Upper lobe of left lung (tissue), 6 donors: ENCODE measurements at regions not wholly inside any gene's neighbourhood (a gene's known extent, or its start where the extent isn't known, plus 50 kb on each side); places are given as distances from the start of the nearest gene placed in this dataset.

Source experiments
- ATAC-seq, 2 donors: fragments of 200-7000 bp; cut with Tn5 transposase; one replicate each; pipeline ENCODE4 v1.9.1; 2022; ENCODE audit warnings: mild to moderate bottlenecking in 2 of 2, moderate library complexity in 2 of 2; ENCODE audit not compliant: low FRiP score in 2 of 2
- DNase-seq, 2 donors: peaks; one replicate each; pipeline ENCODE4 v3.0.0-alpha.2; 2019 to 2020
- H3K27ac ChIP-seq, 4 donors: fragments of 200-600 bp; sonication (generic); one replicate each; pipeline ENCODE4 v1.5.1; 2016 to 2019
- H3K27me3 ChIP-seq, 4 donors: fragments of 200-600 bp; sonication (generic); one replicate each; pipeline ENCODE4 v1.5.1; 2017 to 2019
- H3K36me3 ChIP-seq, 4 donors: fragments of 200-600 bp; sonication (generic); one replicate each; pipeline ENCODE4 v1.5.1; 2016 to 2019
- H3K4me1 ChIP-seq, 4 donors: fragments of 200-600 bp; sonication (generic); one replicate each; pipeline ENCODE4 v1.5.1; 2018 to 2019
- H3K4me3 ChIP-seq, 4 donors: fragments of 200-600 bp; sonication (generic); one replicate each; pipeline ENCODE4 v1.5.1; 2017 to 2019; ENCODE audit warnings: mild to moderate bottlenecking in 2 of 4, moderate library complexity in 1 of 4
- H3K9me3 ChIP-seq, 4 donors: fragments of 200-600 bp; sonication (generic); one replicate each; pipeline ENCODE4 v1.5.1; 2018 to 2019
- EP300 ChIP-seq, 4 donors: sonication (generic); formaldehyde crosslinking; IDR thresholded peaks; one replicate each; pipeline ENCODE4 v1.5.1; 2017; ENCODE audit warnings: antibody characterized with exemption in 4 of 4, control low read depth in 2 of 4
- POLR2A ChIP-seq, 4 donors: fragments of 450-650 bp; IDR thresholded peaks; one replicate each; pipeline ENCODE4 v1.5.1; 2016 to 2017; ENCODE audit warnings: antibody characterized with exemption in 4 of 4, mild to moderate bottlenecking in 2 of 4
- POLR2AphosphoS5 ChIP-seq, 2 donors: sonication (generic); formaldehyde crosslinking; IDR thresholded peaks; one replicate each; pipeline ENCODE4 v1.5.1; 2017; ENCODE audit warnings: antibody characterized with exemption in 2 of 2
- WGBS, 2 donors: methylation state at CpG; one replicate each; pipeline ENCODE4 v1.1.5; 2017 to 2018; 5-methylcytosine and 5-hydroxymethylcytosine counted together
- TF ChIP-seq, protein P1 (sequence below), 6 experiments: fragments of 450-650 bp in 4 of 6; fragments of 200-600 bp in 2 of 6; sonication (generic) in 2 of 6; IDR thresholded peaks; one replicate each; pipeline ENCODE4 v1.5.1; 2016 to 2019; ENCODE audit warnings: antibody characterized with exemption in 6 of 6
- donor health status: DM: no; HTN: no; CAD: no; lungs with moderate emphysema.
- donor health status: DM: no; HTN: yes; CAD: no; lungs with severe emphysema.

DNA sequence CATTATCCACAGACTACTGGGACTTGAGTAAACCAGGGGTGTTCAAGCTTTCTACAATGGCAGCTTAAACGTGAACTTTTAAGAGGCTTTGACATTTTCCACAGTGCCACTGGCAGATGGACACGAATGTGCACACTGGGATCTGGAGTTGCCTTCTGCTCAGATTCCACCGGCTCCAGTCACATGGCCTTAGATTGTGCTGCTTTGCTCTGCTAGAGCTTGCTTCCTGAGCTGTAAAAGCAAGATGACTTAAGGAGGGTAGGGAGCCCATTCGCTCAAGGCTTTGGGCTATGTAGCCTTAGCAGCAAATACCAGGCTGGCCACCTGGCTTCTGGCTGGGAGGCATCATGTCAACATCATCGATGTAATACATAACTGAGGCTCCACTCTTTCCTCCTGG lies 436.9 kb downstream of the MED10 start:
- 87 to 92% methylated on average over 4 to 5 of the region's 5 CpGs for WGBS, 2 donors
- no peaks in the 10 kb centered on the region for H3K27me3 ChIP-seq
- H3K4me3 ChIP-seq, result no peak overlapping the region
- ATAC-seq (no peak), DNase-seq (no peak)
- no peaks in the 10 kb centered on the region for H3K36me3 ChIP-seq
- no peaks in the 10 kb centered on the region for H3K9me3 ChIP-seq
- peaks cover 0 to 8% (median 0%) of the 10 kb centered on the region in 4 donors for H3K4me1 ChIP-seq
- TF ChIP-seq EP300 (IDR thresholded peaks at IDR 0.05) (no peak), POLR2AphosphoS5 (IDR thresholded peaks at IDR 0.05) (no peak), POLR2A (IDR thresholded peaks at IDR 0.05) (no peak)
- TF ChIP-seq, protein P1, sequence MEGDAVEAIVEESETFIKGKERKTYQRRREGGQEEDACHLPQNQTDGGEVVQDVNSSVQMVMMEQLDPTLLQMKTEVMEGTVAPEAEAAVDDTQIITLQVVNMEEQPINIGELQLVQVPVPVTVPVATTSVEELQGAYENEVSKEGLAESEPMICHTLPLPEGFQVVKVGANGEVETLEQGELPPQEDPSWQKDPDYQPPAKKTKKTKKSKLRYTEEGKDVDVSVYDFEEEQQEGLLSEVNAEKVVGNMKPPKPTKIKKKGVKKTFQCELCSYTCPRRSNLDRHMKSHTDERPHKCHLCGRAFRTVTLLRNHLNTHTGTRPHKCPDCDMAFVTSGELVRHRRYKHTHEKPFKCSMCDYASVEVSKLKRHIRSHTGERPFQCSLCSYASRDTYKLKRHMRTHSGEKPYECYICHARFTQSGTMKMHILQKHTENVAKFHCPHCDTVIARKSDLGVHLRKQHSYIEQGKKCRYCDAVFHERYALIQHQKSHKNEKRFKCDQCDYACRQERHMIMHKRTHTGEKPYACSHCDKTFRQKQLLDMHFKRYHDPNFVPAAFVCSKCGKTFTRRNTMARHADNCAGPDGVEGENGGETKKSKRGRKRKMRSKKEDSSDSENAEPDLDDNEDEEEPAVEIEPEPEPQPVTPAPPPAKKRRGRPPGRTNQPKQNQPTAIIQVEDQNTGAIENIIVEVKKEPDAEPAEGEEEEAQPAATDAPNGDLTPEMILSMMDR (IDR thresholded peaks at IDR 0.05), result no peak
- no peak overlapping the region for H3K27ac ChIP-seq

DNA sequence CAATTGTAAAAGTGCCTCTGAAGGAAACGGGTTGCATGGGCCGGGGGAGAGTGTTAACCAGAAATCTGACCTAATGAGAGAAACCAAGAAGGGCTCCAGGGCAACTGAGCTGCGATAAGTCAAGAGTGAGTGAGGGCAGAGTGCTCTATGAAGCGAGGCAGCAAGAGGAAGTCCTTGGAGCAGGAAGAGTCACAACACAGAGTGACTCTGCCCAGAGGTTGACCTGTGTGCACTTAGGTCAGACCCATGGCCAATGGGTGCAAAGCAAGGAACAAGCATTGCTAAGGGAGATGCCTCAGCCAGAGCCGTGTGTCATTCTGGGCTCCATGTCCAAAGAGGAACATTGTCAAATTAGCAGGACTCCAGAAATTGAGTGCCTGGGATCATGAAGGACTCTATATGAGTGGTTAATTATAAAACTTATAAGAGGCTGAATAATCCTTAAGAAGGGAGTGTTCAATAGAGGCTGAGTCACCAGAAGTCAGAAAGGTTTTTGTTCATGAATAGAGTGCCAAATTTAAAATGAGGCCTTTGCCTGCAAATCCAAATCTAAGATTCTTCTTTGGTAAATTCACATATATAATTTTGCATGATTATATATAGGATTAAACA lies 438.5 kb downstream of the MED10 start:
- Histone ChIP-seq H3K9me3 (no peaks in the 10 kb centered on the region), H3K27ac (no peak overlapping the region), H3K36me3 (no peaks in the 10 kb centered on the region), H3K27me3 (no peaks in the 10 kb centered on the region), H3K4me3 (no peak overlapping the region), H3K4me1 (peaks cover 0 to 8% (median 0%) of the 10 kb centered on the region in 4 donors)
- ATAC-seq (peak in 1 of 2 donors; percentile 63), DNase-seq (peak in 1 of 2 donors; percentile 26)
- 57 to 69% methylated on average over 5 of the region's 5 CpGs for WGBS, 2 donors
- TF ChIP-seq EP300 (IDR thresholded peaks at IDR 0.05) (no peak), POLR2A (IDR thresholded peaks at IDR 0.05) (no peak), POLR2AphosphoS5 (IDR thresholded peaks at IDR 0.05) (no peak)

DNA sequence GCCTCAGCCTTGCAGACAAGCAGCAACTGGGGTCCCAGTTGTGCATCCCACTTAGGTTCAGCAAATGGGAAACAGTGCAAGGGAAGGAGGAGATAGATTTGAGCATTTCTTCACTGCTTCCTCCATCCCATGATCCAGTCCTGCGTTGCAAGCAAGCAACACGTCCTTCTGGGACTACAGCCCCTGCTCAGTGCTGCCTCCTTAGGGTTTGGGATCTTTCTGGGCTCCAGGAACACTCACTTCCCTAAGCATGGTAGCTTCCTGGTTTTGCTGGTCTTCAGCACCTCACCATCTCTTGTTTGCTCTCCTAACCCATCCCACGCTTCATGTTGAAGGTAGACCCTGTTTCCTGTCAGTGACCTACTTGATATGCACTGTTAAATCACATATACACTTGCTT lies 444.7 kb downstream of the MED10 start:
- no peaks in the 10 kb centered on the region for H3K36me3 ChIP-seq
- no peaks in the 10 kb centered on the region for H3K9me3 ChIP-seq
- ATAC-seq (no peak), DNase-seq (no peak)
- H3K4me3 ChIP-seq, result no peak overlapping the region
- H3K27ac ChIP-seq, result no peak overlapping the region
- TF ChIP-seq EP300 (IDR thresholded peaks at IDR 0.05) (no peak), POLR2AphosphoS5 (IDR thresholded peaks at IDR 0.05) (no peak), POLR2A (IDR thresholded peaks at IDR 0.05) (no peak)
- TF ChIP-seq, protein P1 (IDR thresholded peaks at IDR 0.05), result no peak
- 68 to 72% methylated on average over 3 of the region's 3 CpGs for WGBS, 2 donors
- no peaks in the 10 kb centered on the region for H3K4me1 ChIP-seq
- H3K27me3 ChIP-seq, result no peaks in the 10 kb centered on the region

DNA sequence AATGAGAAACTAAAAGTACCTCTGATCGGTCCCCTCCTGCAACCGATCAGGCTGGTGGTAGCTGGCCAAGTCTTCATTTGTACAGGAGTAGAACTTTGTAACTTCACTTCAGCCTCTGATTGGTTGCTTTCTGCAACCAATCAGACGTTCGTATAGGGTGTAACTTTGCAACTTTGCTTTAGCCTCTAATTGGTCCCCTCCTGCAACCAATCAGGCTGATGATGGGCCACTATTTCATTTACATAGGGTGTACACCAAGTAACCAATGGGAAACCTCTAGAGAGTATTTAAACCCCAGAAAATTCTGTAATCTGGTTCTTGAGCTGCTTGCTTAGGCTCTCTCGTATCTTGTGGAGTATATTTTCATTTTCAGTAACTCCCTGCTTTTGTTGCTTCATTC lies 445.5 kb downstream of the MED10 start:
- no peak overlapping the region for H3K4me3 ChIP-seq
- 86 to 88% methylated on average over 5 of the region's 5 CpGs for WGBS, 2 donors
- no peaks in the 10 kb centered on the region for H3K4me1 ChIP-seq
- DNase-seq (no peak), ATAC-seq (no peak)
- H3K9me3 ChIP-seq, result no peaks in the 10 kb centered on the region
- no peak overlapping the region for H3K27ac ChIP-seq
- no peaks in the 10 kb centered on the region for H3K27me3 ChIP-seq
- TF ChIP-seq EP300 (IDR thresholded peaks at IDR 0.05) (no peak), POLR2AphosphoS5 (IDR thresholded peaks at IDR 0.05) (no peak), POLR2A (IDR thresholded peaks at IDR 0.05) (no peak)
- TF ChIP-seq, protein P1 (IDR thresholded peaks at IDR 0.05), result no peak
- H3K36me3 ChIP-seq, result no peaks in the 10 kb centered on the region

DNA sequence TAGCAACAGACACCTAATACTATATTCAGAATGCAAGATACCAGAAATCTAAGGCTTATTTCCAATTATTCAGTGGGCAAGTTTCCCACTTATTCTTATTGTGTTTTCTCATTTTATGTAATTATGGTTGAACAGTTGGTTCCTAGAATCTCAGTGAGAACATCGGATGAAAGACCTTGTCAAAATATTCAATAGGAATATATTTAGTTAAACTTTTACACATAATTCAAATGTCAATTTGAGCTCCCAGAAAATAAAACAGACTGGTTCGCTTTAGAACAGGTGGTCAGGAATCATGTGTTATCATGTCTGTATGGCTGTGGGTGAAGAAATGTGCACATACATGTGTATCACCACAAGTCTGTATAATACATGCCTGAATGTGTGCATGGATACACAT lies 447.8 kb downstream of the MED10 start:
- Histone ChIP-seq H3K4me3 (no peak overlapping the region), H3K4me1 (no peaks in the 10 kb centered on the region), H3K36me3 (no peaks in the 10 kb centered on the region), H3K27me3 (no peaks in the 10 kb centered on the region), H3K9me3 (no peaks in the 10 kb centered on the region), H3K27ac (no peak overlapping the region)
- DNase-seq (no peak), ATAC-seq (no peak)
- 89 to 94% methylated on average over 2 of the region's 2 CpGs for WGBS, 2 donors
- TF ChIP-seq, protein P1 (IDR thresholded peaks at IDR 0.05), result no peak
- TF ChIP-seq POLR2AphosphoS5 (IDR thresholded peaks at IDR 0.05) (no peak), EP300 (IDR thresholded peaks at IDR 0.05) (no peak), POLR2A (IDR thresholded peaks at IDR 0.05) (no peak)
